ENCODE measurements at regions not wholly inside any gene's neighbourhood (a gene's known extent, or its start where the extent isn't known, plus 50 kb on each side); places are given as distances from the start of the nearest gene placed in this dataset.
"Not testable (repeated sequence)": the region's sequence is repeated elsewhere in the genome, so short reads cannot be mapped to it uniquely, and the experiment has no call there.

DNA sequence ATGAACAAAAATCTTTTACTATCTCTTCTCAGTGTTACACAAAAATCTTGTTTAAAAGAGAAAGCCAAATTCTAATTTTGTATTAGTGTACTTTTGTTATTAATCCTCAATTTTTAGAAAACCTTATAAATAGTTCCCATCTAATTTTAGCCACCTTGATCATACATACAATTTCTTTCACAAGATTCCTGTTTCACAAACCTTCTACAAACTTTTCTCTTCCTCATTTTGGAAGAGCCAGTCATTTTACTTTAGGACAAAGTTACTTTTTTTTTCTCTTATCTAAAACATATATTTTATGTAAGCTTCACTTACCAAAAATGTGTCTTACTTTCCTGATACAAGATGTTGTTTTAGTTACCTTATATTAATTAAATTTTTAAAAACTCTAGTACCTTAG, 161.3 kb downstream of the YIPF5 start:
- ATAC-seq: no peak

DNA sequence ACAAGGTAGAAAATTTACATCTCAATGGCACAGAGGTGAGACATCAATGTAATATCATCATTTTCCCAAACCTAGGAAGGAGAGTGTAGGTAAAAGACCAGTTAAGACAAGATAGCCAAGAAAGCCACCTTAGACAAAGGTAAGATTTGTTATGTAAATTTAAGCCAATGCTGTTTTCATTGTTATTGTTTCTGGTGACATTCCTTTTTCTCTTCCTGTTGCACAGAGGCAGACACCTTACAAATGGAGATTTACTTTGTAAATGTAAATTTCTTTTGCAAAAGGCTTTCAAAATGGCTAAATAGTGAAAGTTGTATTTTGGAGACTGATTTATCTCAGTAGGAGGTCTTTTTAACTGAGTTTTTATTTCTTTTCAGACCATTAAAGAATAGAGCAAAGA, 159.1 kb downstream of the YIPF5 start:
- no peak for ATAC-seq

DNA sequence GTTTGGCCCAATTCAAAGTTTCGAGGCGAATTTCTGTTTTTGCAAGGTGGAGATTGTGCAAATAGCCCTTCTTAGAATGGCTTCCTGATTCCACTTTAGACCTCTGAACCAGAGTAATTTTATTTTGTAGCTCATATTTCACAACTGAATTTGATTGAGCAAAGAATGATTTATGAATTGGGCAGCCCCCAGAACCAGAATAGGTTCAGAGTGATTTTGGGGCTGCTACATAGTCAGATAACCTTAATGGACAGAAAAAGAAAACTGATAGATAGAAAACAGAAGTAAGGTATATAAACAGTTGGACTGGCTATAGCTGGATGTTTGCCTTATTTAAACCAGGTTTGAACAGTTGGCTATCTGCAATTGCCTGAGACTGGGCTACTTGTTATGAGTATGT, 156.6 kb downstream of the YIPF5 start:
- no peak for ATAC-seq

DNA sequence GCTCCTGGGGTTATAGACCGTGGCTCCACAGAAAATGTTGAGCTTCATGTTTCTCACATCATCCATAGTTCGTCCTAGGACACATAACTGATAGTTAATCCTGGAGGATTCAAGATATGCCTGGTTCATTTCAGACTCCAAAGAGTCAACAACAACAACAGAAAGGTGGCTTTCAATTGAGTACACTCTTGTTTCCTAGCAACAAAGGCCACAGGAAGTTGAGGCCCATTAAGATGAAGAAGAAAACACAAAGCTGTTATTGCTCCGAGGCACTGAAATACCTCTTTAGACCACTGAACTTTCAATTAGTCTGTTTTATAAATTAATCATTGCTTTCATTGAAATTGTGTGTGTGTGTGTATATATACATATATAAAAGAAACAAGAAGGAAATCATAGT, 154.5 kb downstream of the YIPF5 start:
- no peak for ATAC-seq

DNA sequence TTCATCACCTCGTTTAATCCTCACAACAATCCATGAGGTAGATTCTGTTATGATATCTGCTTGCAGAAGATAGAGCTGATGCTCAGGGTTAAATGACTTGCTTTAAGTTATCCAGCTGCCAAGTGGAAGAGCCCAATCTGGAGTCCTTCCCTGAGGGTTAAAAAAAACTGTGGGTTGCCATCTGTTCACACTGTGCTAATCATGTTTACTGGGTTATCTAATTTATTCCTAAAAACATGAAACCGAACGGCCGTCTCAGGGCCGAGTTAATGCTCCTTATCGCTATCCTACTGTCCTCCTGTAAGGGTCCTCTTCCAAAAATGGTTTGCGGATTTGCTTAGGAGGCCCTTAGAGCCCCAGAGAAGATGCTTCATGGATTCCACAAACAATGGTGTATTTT, 153.3 kb downstream of the YIPF5 start:
- no peak for ATAC-seq

DNA sequence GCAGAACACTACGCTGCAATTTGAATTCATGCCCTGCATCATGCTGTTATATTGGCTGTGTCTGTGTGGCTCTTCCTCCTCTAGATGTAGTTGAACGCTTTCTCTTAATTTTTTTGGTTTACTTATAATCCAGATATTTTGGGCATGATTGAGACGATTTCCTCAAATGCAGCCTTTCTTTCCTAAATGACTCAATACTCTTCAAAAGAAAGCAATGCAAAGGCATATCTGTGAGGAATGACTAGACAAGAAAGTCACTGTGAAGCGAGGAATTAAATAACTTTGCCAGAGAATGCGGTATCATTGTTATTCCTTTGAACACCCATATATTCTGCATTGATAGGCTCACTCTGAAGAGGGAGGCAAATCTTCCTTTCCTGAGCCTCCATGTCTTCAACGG, 152.8 kb downstream of the YIPF5 start:
- no peak for ATAC-seq

DNA sequence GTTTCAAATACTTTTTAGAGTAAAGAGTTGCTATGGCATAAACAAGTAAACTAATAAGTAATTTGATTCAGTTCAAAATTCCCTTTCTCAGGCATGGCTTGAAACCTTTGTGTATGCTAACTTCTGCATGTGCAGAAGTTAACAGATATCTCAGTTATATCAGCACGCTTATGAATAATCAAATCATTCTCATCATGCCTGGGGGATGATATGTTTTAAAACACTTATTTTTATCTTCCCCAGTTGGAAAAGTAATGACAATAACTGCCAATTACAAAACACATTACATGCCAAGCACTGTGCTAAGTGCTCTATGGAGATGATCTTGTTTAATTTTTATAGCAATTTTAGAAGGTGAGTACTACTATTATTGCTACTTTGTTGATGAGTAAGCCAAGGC, 146.4 kb downstream of the YIPF5 start:
- ATAC-seq: no peak

DNA sequence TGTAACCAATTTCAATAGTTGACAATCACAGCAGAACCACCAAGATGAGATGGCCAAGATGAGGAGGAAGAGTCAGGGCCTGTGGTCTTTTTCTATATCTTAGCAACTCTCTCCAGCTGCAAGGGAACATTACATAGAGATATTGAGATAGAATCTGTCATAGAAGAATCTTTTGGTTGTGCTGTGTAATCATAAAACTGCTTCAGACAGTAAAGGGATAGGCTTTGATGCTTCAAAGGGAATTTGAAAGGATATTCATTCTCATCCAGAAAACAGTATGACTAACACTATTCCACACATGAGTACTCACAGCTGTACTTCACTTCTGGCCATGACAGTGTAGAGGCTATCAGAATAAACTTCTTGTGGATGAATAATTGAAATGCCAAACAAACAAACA, 145.9 kb downstream of the YIPF5 start:
- no peak for ATAC-seq

DNA sequence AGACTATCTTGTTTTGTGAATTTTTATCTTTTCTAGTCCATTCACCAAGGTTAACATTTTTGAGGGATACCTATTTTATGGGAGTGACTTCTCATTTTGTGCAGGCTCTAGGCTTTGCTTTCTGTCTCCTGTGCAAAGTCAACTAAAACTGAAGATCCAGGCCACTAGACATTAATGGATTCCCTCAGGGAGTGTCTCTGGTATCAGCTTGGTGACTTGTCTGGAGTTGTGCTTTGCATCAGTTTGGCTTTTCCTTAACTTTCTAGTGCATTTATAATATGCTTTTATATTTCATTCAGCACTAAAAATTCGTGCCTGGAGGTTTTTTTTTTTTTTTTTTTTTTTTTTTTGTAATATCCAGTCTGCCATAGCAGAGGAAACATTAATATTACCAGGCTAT, 144.2 kb downstream of the YIPF5 start:
- no peak for ATAC-seq

DNA sequence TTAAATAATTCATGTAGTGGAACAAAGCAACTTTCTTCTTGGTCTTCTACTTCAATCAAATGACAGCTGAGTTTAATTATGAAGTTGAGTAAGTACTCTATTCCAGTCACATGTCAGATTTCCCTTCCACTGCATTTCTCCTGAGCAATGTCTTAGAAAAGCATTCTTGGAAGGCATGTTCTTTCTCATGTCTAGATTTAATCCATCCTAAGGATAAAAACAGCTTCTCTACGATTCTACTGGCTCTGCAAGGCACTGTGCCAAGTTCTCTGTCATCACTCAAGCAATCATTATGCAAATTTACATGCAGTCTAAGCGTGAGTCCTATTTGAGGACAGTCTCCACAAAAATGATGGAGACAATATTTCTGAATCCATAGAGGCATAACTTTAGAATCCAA, 142.4 kb downstream of the YIPF5 start:
- ATAC-seq: no peak

DNA sequence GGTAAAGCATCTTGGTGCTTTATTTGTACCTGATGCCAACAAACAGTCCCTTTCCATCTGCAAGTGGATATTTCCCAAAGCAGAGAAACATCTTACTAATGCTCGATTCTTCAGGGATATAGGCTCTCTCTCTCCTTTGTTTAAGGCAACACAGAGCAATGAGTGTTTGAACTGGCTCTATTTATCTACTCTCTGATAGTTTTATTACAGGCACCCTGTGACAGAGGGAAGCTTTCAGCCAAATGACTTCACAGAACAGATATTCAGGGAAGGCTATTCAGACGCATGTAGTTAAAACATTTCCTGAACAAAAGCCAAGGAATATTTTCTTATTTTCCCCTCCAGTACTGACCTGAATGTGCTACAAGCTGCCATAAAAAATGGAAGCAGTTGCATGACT, 141.8 kb downstream of the YIPF5 start:
- no peak for ATAC-seq

DNA sequence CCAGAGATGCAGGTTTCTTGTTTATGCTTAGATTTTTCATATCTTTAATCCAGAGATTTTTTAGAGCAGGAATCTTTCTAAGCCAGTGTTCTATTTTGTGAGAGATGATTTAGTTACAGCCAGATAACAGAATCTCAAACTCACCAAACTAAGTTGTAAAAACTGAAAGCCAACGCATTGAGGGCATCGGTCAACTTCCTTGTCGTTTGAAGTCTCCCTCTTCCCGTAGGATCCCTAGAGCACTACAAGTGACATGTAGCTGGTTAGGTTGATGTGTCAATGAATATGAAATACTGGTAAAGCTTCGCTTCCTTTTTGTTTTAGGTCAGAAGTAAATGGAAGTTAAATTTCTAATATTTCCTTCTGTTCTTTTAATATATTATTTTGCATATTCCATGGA, 139.6 kb downstream of the YIPF5 start:
- no peak for ATAC-seq

DNA sequence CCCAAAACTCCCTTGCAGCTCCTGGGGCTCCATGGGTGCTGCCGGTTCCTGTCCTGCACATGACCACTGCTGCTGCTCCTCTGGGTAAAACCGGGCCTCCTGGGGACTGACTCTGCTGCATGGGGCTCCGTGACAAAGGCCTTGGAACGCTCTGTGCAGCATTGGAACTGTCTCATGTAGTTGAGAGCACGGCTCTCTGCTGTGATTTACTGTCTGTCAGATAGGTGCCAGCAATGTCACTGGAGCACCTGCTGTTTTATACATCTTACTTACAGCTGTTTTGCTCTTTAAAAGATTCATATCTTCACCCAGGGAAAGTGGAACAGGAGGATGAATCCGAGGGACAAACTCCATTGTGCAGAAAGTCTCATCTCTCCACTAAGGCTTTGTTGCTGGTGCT, 138.1 kb downstream of the YIPF5 start:
- ATAC-seq: no peak

DNA sequence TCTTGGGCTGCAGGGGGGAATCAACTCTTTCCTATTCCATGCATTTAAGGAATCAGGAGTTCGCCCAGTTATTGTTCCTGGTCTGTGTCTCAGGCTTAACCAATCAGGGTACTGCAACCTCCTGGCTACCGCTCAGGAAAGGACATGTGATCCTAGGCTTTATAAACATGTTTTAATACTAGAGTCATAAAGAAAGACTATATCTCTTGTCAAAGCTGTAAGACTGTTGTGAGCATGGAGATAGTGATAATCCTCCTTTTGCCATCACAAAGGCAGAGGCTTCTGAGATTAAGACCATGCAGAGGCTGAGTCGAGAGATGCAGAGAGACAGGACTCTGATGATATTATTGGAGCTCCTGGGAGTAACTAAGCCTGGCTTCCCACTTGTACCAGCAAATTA, 137.0 kb downstream of the YIPF5 start:
- no peak for ATAC-seq

DNA sequence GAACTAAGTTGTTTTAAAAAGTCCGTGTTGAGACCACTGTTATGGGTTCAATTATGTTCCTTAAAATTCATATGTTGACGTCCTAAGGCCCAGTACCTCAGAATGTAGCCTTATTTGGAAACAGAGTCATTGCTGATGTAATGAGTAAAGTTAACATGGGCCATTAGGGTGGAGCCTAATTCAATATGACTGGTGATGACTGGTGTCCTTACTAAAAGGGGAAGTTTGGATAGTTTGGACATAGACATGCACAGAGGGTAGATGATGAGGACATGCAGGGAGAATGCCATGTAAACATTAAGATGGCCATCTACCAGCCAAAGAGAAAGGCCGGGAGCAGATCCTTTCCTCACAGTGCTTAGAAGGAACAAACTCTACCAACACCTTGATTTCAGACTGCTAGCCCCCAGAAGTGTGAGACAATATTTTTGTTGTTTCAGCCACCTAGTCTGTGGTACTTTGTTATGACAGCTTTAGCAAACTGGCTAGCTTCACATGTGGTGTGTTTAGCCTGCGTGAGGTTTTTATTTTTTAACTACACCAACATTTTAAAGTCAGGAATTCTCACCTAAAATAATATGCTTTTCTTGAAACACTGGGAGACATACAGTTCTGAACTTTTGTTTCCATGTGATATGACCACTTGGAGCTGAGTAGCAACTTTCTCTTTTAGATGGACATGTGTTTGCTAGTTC, 135.3 kb downstream of the YIPF5 start:
- ATAC-seq: no peak

DNA sequence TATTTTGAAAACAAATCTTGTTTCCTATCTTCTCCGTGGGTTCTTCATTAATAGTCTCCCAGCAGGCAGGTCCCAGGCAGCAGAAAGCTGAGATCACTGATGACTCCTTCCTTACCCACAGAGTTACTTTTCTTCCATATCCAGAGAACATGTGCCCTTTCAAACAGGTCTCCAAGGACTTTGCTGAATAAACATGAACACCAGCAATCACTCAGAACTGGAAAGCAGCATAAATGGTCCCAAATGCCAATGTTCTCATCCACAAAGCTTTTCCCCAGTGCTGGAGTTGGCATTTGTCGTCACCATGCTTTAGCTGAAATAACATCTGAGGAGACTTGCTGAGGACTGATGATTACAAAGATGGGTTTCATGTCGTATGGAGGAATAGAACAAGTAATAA, 134.0 kb downstream of the YIPF5 start:
- ATAC-seq: no peak

DNA sequence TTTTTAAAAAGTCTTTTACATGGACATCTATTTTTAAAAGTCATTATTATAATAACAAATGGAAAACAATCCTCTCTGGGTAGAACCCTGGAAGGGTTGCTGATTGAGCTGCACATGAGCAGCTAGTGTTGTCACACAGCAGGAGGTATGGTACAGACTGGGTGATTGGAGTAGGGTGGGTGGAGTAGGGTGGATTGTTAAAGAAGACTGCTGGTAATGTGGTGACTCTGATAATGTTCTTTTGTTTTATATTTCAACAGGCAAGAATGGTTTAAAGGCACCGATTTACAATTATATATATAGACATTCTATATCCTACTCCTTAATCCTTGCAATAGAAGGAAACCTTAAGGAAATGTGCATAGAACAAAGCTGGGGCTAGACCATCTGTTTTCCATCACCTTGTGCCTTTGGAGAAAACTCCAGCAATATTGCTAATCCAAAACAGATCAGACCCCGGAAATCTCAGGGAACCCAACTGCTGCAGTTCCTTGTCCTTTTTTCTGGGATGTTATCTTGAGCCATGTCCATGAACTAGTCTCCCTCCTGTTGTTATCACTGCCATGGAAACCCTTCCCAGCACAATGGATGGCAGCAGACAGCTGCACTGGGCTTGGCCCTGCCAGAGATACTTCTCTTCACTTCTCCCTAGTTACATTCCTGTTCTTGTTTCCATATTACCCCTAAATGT, 129.7 kb downstream of the YIPF5 start:
- ATAC-seq: no peak

DNA sequence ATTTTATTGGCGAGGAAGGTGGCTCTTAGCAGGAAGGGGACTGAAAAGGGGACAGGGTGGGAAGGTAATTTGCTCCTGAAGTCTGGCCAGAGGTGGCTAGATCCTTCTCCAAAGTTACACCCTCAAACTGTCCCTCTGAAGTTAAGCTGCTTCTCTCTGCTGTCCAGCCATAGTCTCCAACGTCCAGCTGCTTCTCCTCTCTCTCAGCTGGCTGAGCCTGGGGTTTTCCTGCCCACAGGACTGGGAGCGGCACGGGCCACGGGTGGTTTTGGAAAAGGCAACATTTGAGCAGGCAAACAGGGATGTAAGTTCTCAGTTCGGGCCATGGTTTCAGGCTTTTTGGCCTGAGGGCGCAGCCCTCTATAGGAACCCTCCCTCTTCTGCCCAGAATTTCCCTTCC, 128.3 kb downstream of the YIPF5 start:
- ATAC-seq: no peak

DNA sequence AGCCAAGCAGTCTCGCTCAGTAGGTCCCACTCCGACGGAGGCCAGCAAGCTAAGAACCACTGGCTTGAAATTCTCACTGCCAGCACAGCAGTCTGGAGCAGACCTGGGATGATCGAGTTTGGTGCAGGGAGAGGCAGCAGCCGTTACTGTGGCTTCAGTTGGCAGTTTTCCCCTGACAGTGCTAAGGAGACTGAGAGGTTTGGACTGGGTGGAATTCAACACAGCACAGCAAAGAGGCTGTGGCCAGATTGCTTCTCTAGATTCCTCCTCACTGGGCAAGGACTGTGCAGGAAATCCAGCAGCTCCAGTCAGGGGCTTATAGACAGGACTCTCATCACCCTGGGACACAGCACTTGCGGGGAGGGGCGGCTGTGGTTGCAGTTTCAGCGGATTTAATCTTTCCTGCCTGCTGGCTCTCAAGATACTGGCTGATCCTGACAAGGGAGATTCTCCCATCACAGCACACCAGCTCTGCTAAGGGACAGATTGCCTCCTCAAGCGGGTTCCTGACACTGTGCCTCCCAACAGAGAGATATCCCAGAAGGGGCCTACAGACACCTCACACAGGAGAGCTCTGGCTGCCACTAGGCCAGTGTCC, 122.1 kb downstream of the YIPF5 start:
- ATAC-seq: no peak

DNA sequence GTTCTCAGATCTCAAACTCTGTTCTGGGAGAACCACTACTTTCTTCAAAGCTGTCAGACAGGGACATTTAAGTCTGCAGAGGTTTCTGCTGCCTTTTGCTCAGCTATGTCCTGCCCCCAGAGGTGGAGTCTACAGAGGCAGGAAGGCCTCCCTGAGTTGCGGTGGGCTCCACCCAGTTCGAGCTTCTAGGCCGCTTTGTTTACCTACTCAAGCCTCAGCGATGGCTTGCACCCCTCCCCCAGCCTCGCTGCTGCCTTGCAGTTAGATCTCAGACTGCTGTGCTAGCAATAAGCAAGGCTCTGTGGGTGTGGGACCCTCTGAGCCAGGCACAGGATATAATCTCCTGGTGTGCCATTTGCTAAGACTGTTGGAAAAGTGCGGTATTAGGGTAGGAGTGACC, 115.1 kb downstream of the YIPF5 start:
- ATAC-seq: not testable (repeated sequence)

DNA sequence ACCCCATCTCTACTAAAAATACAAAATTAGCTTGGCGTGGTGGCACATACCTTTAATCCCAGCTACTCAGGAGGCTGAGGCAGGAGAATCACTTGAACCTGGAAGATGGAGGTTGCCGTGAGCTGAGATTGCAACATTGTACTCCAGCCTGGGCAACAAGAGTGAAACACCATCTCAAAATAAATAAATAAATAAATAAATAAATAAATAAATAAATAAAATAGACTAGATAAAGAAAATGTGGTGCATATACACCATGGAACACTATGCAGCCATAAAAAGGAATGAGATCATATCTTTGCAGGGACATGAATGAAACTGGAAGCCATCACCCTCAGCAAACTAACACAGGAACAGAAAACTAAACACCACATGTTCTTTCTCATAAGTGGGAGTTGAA, 110.4 kb downstream of the YIPF5 start:
- ATAC-seq: not testable (repeated sequence)

DNA sequence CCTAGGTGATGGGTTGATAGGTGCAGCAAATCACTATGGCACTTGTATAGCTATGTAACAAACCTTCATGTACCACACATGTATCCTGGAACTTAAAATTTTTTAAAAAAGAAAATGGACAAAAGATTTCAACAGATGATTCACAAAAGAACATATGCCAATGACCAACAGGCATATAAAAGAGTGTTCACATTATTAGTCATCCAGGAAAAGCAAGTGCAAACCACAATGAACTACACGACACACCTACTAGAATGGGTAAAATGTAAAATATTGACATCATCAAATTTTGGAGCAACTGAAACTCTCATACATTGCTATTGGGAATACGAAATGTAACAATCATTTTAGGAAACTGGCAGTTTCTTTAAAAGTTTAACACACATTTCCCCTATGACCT, 109.9 kb downstream of the YIPF5 start:
- no peak for ATAC-seq

DNA sequence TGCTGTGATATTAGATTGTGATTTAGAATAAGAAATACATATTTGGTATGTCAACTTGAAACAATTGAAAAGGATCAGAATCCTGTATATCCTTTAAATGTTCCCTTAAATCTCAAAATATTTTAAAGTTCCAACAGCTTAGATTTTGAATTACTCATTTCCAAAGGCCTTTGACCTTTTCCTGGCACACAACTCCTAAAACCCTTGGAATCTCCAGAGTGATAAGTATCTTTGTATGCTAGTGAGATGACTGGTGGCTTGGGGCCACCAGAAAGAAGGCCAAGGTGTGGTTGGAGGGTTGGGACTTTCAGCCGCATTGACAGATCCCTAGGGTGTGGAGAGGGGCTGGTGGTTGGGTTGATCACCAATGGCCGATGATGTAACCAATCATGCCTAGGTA, 104.7 kb downstream of the YIPF5 start:
- no peak for ATAC-seq

DNA sequence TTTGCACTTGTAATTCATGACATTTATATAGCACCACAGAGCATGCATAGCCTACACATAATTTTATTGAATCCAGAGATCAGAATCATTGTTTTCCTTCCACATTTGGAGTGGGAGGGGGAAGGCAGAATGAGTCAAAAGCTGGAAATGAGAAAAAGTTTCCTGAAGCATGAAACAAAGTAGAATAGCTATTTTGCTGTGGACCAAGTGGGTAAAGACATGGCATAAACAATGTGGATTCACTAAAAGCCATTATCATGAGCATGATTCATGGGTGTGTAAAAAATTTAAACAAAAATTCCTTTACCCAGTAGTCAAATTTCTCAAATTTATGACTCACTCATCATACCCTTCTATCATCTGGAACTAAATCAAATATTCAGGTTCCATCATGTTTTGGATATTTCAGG, 97.9 kb downstream of the YIPF5 start:
- no peak for ATAC-seq
